ENCODE measurements at regions not wholly inside any gene's neighbourhood (a gene's known extent, or its start where the extent isn't known, plus 50 kb on each side); places are given as distances from the start of the nearest gene placed in this dataset.
"Not testable (repeated sequence)": the region's sequence is repeated elsewhere in the genome, so short reads cannot be mapped to it uniquely, and the experiment has no call there.

- Histone ChIP-seq H3K36me3 (no peaks in the 10 kb centered on the region), H3K27me3 (no peaks in the 10 kb centered on the region), H3K9me3 (no peaks in the 10 kb centered on the region), H3K4me1 (no peaks in the 10 kb centered on the region), H3K27ac (no peak overlapping the region), H3K4me3 (no peak overlapping the region)
- TF ChIP-seq CTCF (IDR thresholded peaks at IDR 0.05), result no peak
- TF ChIP-seq POLR2A (IDR thresholded peaks at IDR 0.05), result no peak
- no peak for TF ChIP-seq POLR2AphosphoS5 (IDR thresholded peaks at IDR 0.05; ENCODE audit: insufficient read depth in 1 of 2, low read depth in 1 of 2)
- intact Hi-C loops (cut with DNase I), result no loop called here
- DNase-seq (ENCODE audit: extremely low spot score in 2 of 2), result no peak
Observed at GRCh38 chr4:79552311-79552710, 144.3 kb upstream of the GK2 start.

GRCh38 chr4:79551555-79551954 is 143.5 kb upstream of the GK2 start:
- no peak overlapping the region for H3K27ac ChIP-seq
- TF ChIP-seq CTCF (IDR thresholded peaks at IDR 0.05) (no peak), POLR2AphosphoS5 (IDR thresholded peaks at IDR 0.05; ENCODE audit: insufficient read depth in 1 of 2, low read depth in 1 of 2) (no peak), POLR2A (IDR thresholded peaks at IDR 0.05) (no peak)
- H3K4me3 ChIP-seq, result no peak overlapping the region
- intact Hi-C loops (cut with DNase I), result no loop called here
- H3K36me3 ChIP-seq, result no peaks in the 10 kb centered on the region
- H3K9me3 ChIP-seq, result no peaks in the 10 kb centered on the region
- H3K27me3 ChIP-seq, result no peaks in the 10 kb centered on the region
- no peaks in the 10 kb centered on the region for H3K4me1 ChIP-seq
- no peak for DNase-seq (ENCODE audit: extremely low spot score in 2 of 2)

- H3K27me3 ChIP-seq, result no peaks in the 10 kb centered on the region
- H3K4me3 ChIP-seq, result no peak overlapping the region
- no peak for DNase-seq (ENCODE audit: extremely low spot score in 2 of 2)
- H3K4me1 ChIP-seq, result no peaks in the 10 kb centered on the region
- no peak overlapping the region for H3K27ac ChIP-seq
- no peaks in the 10 kb centered on the region for H3K9me3 ChIP-seq
- TF ChIP-seq POLR2A (IDR thresholded peaks at IDR 0.05), result no peak
- no peak for TF ChIP-seq CTCF (IDR thresholded peaks at IDR 0.05)
- no peak for TF ChIP-seq POLR2AphosphoS5 (IDR thresholded peaks at IDR 0.05; ENCODE audit: insufficient read depth in 1 of 2, low read depth in 1 of 2)
- intact Hi-C loops (cut with DNase I), result no loop called here
- no peaks in the 10 kb centered on the region for H3K36me3 ChIP-seq
Observed at GRCh38 chr4:79547851-79548250, 139.8 kb upstream of the GK2 start.

- DNase-seq (ENCODE audit: extremely low spot score in 2 of 2); intact Hi-C loops (cut with DNase I); H3K4me1 ChIP-seq; H3K4me3 ChIP-seq; H3K9me3 ChIP-seq; H3K27ac ChIP-seq; H3K36me3 ChIP-seq; H3K27me3 ChIP-seq: not testable (repeated sequence)
Observed at GRCh38 chr4:79545292-79545691, 137.3 kb upstream of the GK2 start.

- no peak for TF ChIP-seq CTCF (IDR thresholded peaks at IDR 0.05)
- no peak for TF ChIP-seq POLR2AphosphoS5 (IDR thresholded peaks at IDR 0.05; ENCODE audit: insufficient read depth in 1 of 2, low read depth in 1 of 2)
- TF ChIP-seq POLR2A (IDR thresholded peaks at IDR 0.05), result no peak
- no peak overlapping the region for H3K4me3 ChIP-seq
- no peak for DNase-seq (ENCODE audit: extremely low spot score in 2 of 2)
- H3K27me3 ChIP-seq, result no peaks in the 10 kb centered on the region
- no peaks in the 10 kb centered on the region for H3K9me3 ChIP-seq
- intact Hi-C loops (cut with DNase I), result no loop called here
- no peaks in the 10 kb centered on the region for H3K36me3 ChIP-seq
- H3K4me1 ChIP-seq, result no peaks in the 10 kb centered on the region
- H3K27ac ChIP-seq, result no peak overlapping the region
Observed at GRCh38 chr4:79540143-79540542, 132.1 kb upstream of the GK2 start.

GRCh38 chr4:79535516-79535915 is 127.5 kb upstream of the GK2 start:
- DNase-seq (ENCODE audit: extremely low spot score in 2 of 2), result no peak
- H3K27me3 ChIP-seq, result no peaks in the 10 kb centered on the region
- no peaks in the 10 kb centered on the region for H3K36me3 ChIP-seq
- TF ChIP-seq POLR2A (IDR thresholded peaks at IDR 0.05) (no peak), CTCF (IDR thresholded peaks at IDR 0.05) (no peak), POLR2AphosphoS5 (IDR thresholded peaks at IDR 0.05; ENCODE audit: insufficient read depth in 1 of 2, low read depth in 1 of 2) (no peak)
- intact Hi-C loops (cut with DNase I), result no loop called here
- no peak overlapping the region for H3K27ac ChIP-seq
- H3K4me3 ChIP-seq, result no peak overlapping the region
- no peaks in the 10 kb centered on the region for H3K4me1 ChIP-seq
- H3K9me3 ChIP-seq, result no peaks in the 10 kb centered on the region
